Left ventricle myocardium inferior (tissue), 1 donor: ENCODE measurements at regions not wholly inside any gene's neighbourhood (a gene's known extent, or its start where the extent isn't known, plus 50 kb on each side); places are given as distances from the start of the nearest gene placed in this dataset.

Experiments
- DNase-seq: peaks from one replicate; pipeline ENCODE4 v3.0.0-alpha.2; 2020
- H3K27ac ChIP-seq: fragments of 200-600 bp; replicated peaks from 2 replicates; pipeline ENCODE4 v1.8.0; 2021
- H3K27me3 ChIP-seq: fragments of 200-600 bp; 2 replicates; pipeline ENCODE4 v1.8.0; 2021; ENCODE audit warnings: low read depth
- H3K36me3 ChIP-seq: fragments of 200-600 bp; 2 replicates; pipeline ENCODE4 v1.8.0; 2021
- H3K4me1 ChIP-seq: fragments of 200-600 bp; 2 replicates; pipeline ENCODE4 v1.8.0; 2021
- H3K4me3 ChIP-seq: fragments of 200-600 bp; 2 replicates; pipeline ENCODE4 v1.8.0; 2021; ENCODE audit warnings: mild to moderate bottlenecking, moderate library complexity
- H3K9me3 ChIP-seq: fragments of 200-600 bp; replicated peaks from 2 replicates; pipeline ENCODE4 v1.8.0; 2021
- intact Hi-C: fragments of 100-400 bp; cut with micrococcal nuclease; formaldehyde crosslinking; loops from one replicate; pipeline ENCODE4 v1.11.0; 2022
- TF ChIP-seq, protein P1 (sequence below): fragments of 200-600 bp; IDR thresholded peaks from 2 replicates; pipeline ENCODE4 v1.8.0; 2021; ENCODE audit warnings: antibody characterized with exemption, mild to moderate bottlenecking, borderline replicate concordance
- donor health status: DM: no; HTN: yes; CAD: no; lungs with severe emphysema.

DNA sequence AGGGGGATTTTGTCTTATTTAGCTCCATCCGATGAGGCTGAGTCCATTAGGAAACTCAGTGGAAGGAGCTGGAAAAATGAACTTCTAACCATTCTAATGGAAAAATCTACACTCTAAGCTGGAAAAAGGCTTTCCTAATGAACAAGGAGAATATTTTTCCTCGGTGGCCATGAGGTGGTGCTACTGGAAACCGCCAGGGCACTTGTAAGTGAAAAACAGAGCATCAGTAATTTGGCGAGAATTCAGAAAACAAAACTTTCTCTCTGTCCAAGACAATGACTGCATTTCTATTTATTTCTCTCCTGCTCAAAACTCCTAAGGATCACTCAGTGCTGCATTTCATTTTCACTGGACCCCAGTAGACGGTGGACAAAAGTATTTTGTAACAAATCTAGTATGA is 237.6 kb downstream of the TENT4A start:
- H3K27ac ChIP-seq = no peak overlapping the region
- H3K9me3 ChIP-seq = no peaks in the 10 kb centered on the region
- no peaks in the 10 kb centered on the region for H3K36me3 ChIP-seq
- DNase-seq = no peak
- TF ChIP-seq, protein P1, sequence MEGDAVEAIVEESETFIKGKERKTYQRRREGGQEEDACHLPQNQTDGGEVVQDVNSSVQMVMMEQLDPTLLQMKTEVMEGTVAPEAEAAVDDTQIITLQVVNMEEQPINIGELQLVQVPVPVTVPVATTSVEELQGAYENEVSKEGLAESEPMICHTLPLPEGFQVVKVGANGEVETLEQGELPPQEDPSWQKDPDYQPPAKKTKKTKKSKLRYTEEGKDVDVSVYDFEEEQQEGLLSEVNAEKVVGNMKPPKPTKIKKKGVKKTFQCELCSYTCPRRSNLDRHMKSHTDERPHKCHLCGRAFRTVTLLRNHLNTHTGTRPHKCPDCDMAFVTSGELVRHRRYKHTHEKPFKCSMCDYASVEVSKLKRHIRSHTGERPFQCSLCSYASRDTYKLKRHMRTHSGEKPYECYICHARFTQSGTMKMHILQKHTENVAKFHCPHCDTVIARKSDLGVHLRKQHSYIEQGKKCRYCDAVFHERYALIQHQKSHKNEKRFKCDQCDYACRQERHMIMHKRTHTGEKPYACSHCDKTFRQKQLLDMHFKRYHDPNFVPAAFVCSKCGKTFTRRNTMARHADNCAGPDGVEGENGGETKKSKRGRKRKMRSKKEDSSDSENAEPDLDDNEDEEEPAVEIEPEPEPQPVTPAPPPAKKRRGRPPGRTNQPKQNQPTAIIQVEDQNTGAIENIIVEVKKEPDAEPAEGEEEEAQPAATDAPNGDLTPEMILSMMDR = no peak
- H3K4me1 ChIP-seq = no peaks in the 10 kb centered on the region
- no peak overlapping the region for H3K4me3 ChIP-seq
- intact Hi-C loops = no loop called here
- H3K27me3 ChIP-seq = peaks cover 15% of the 10 kb centered on the region

DNA sequence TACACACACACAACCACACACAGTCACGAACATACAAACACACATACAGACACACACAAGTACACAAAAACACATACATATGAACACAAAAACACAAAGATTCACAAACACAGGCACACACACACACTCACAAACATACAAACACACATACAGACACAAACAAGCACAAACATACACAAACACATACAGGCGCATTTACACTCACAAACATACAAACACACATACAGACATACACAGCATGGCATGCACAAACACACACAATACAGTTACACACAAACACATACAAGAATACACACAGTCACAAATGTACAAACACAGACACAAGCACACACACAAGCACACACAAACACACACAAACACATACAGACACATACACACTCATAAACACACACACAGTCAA is 247.9 kb downstream of the TENT4A start:
- TF ChIP-seq, protein P1 = no peak
- DNase-seq = no peak
- H3K4me3 ChIP-seq = no peak overlapping the region
- no peaks in the 10 kb centered on the region for H3K4me1 ChIP-seq
- H3K9me3 ChIP-seq = peaks cover 10% of the 10 kb centered on the region
- H3K36me3 ChIP-seq = no peaks in the 10 kb centered on the region
- intact Hi-C loops = no loop called here
- H3K27ac ChIP-seq = no peak overlapping the region
- H3K27me3 ChIP-seq = no peaks in the 10 kb centered on the region

DNA sequence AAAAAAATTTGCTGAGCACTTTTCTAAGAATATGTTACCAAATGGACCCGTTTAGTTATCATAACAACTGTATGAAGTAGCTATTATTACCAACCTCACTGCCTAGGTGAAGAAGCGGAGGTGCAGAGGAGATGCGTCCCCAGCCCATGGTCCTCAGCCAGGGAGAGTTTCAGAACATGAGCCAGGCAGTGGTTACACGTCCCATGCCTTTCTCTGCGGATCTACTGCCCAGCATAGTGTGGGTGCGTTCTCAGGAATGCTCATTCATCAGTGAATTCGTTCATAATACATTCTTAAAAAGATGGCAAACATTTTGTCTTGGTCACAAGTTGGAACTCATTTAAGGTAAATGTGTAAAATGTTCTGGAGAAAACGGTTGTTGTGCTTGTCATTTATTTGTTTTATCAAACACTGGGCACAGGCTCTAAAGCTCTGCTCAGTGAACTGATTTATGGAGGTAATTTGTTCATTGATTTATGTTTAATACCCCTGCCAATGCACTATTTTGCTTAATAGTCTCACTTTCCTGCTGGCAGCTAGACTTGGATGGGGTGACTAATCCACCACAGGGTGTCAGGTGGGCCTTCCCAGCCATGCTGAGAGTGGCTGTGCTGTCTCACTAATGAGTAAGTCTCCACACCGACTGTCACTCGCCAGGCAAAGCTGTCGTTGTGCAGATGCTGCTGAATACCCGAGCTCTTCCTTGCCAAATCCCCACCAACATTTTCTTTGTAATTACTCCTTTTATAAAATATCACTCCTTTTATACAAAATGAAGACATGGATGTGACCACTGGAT is 248.8 kb downstream of the TENT4A start:
- no peak for DNase-seq
- H3K9me3 ChIP-seq = peaks cover 4% of the 10 kb centered on the region
- TF ChIP-seq, protein P1 = no peak
- intact Hi-C loops = no loop called here
- no peak overlapping the region for H3K4me3 ChIP-seq
- no peaks in the 10 kb centered on the region for H3K36me3 ChIP-seq
- no peak overlapping the region for H3K27ac ChIP-seq
- no peaks in the 10 kb centered on the region for H3K4me1 ChIP-seq
- H3K27me3 ChIP-seq = no peaks in the 10 kb centered on the region

DNA sequence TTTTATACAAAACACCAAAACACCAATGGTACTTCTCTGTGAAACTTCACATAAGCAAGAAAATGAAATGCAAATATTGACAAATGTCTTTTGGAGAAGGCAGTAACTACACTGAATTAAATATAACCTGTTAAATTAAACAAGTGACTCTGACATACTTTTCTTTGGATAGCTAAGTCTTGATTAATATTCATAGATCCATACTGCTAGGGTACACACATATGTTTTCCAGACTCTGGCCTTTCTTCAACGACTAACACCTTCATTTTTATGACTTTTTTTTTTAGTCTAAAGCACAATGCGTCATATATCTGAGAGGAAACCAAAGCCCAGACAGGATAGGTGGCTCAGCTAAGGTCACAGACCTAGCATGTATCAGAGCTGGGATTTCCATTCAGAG is 263.7 kb downstream of the TENT4A start:
- no peaks in the 10 kb centered on the region for H3K9me3 ChIP-seq
- TF ChIP-seq, protein P1 = no peak

DNA sequence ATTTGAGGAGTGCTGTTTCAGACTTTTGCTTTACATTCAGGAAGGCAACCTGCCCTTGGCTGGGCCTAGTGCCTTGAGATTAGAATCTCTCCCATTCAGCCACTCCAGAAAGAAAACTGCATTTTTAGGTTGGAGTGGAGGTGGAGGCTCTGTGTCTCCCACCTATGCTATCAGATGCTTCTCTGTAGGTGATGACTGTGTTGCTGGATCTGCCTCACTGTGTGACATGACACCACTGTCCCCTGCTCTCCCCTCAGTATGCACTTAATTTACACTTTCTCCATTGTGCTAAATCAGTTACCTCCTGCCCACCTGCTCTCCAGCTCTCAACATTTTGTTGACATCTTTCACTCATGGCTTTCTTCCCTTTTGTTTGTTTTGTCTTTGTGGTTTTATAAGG is 265.8 kb downstream of the TENT4A start:
- Histone ChIP-seq H3K4me1 (no peaks in the 10 kb centered on the region), H3K9me3 (no peaks in the 10 kb centered on the region), H3K27ac (no peak overlapping the region), H3K4me3 (no peak overlapping the region), H3K27me3 (no peaks in the 10 kb centered on the region), H3K36me3 (no peaks in the 10 kb centered on the region)
- intact Hi-C loops = no loop called here
- TF ChIP-seq, protein P1 = no peak
- DNase-seq = no peak

More for the DNA sequence above, 263.7 kb downstream of the TENT4A start:
- Histone ChIP-seq H3K36me3 (no peaks in the 10 kb centered on the region), H3K27me3 (no peaks in the 10 kb centered on the region), H3K27ac (no peak overlapping the region), H3K4me3 (no peak overlapping the region), H3K4me1 (no peaks in the 10 kb centered on the region)
- no peak for DNase-seq
- intact Hi-C loops = no loop called here
